Sigmoid colon (tissue), 6 donors: ENCODE measurements at regions not wholly inside any gene's neighbourhood (a gene's known extent, or its start where the extent isn't known, plus 50 kb on each side); places are given as distances from the start of the nearest gene placed in this dataset.

Experiments
- DNase-seq: peaks from one replicate; pipeline ENCODE4 v3.0.0-alpha.2; 2019
- H3K27ac ChIP-seq, 4 donors: fragments of 200-600 bp; sonication (generic); one replicate each; pipeline ENCODE4 v1.5.1; 2016 to 2019; ENCODE audit warnings: mild to moderate bottlenecking in 1 of 4
- H3K27me3 ChIP-seq, 3 donors: fragments of 200-600 bp; sonication (generic); one replicate each; pipeline ENCODE4 v1.5.1; 2019; ENCODE audit warnings: mild to moderate bottlenecking in 1 of 3
- H3K36me3 ChIP-seq, 4 donors: fragments of 200-600 bp; sonication (generic); one replicate each; pipeline ENCODE4 v1.5.1; 2016 to 2019
- H3K4me1 ChIP-seq, 4 donors: fragments of 200-600 bp; sonication (generic); one replicate each; pipeline ENCODE4 v1.5.1; 2017 to 2019
- H3K4me3 ChIP-seq, 4 donors: fragments of 200-600 bp; sonication (generic); one replicate each; pipeline ENCODE4 v1.5.1; 2017 to 2019; ENCODE audit warnings: mild to moderate bottlenecking in 2 of 4, moderate library complexity in 1 of 4
- H3K9me3 ChIP-seq, 4 donors: fragments of 200-600 bp in 3 of 4; sonication (generic) in 3 of 4; one replicate each; pipeline versions ENCODE4 v1.5.1 to v1.6.1; 2013 to 2019
- CTCF ChIP-seq, 4 experiments: fragments of 450-650 bp in 3 of 4; fragments of 200-600 bp in 1 of 4; IDR thresholded peaks; one replicate each; pipeline ENCODE4 v1.5.1; 2016 to 2019; ENCODE audit warnings: antibody characterized with exemption in 4 of 4, mild to moderate bottlenecking in 3 of 4, moderate library complexity in 2 of 4
- EP300 ChIP-seq, 4 donors: sonication (generic); formaldehyde crosslinking; IDR thresholded peaks; one replicate each; pipeline ENCODE4 v1.6.1; 2017; ENCODE audit warnings: antibody characterized with exemption in 4 of 4
- POLR2A ChIP-seq, 2 donors: fragments of 450-650 bp; IDR thresholded peaks; one replicate each; pipeline ENCODE4 v1.6.1; 2016; ENCODE audit warnings: antibody characterized with exemption in 2 of 2, mild to moderate bottlenecking in 2 of 2, moderate library complexity in 2 of 2
- POLR2AphosphoS5 ChIP-seq, 4 donors: sonication (generic); formaldehyde crosslinking; IDR thresholded peaks; one replicate each; pipeline ENCODE4 v1.6.1; 2017; ENCODE audit warnings: antibody characterized with exemption in 4 of 4
- WGBS, 2 donors: extraction: QIAGEN DNeasy Blood & Tissue Kit; methylation state at CpG; one replicate each; pipeline ENCODE4 v1.1.7; 2013; 5-methylcytosine and 5-hydroxymethylcytosine counted together
- intact Hi-C: fragments of 100-400 bp; cut with DNase I; formaldehyde crosslinking; loops from one replicate; pipeline ENCODE4 v1.15.1; 2023
- donor health status: healthy with polysubstance abuse.
- donor health status: healthy.

- H3K27me3 ChIP-seq = no peaks in the 10 kb centered on the region
- WGBS, 2 donors = 78 to 88% methylated on average over 5 of the region's 5 CpGs
- H3K27ac ChIP-seq = no peak overlapping the region
- no peak for TF ChIP-seq POLR2A (IDR thresholded peaks at IDR 0.05)
- no peak for DNase-seq
- H3K36me3 ChIP-seq = no peaks in the 10 kb centered on the region
- intact Hi-C loops = no loop called here
- H3K4me3 ChIP-seq = no peak overlapping the region
- no peaks in the 10 kb centered on the region for H3K9me3 ChIP-seq
- H3K4me1 ChIP-seq = no peaks in the 10 kb centered on the region
Observed at GRCh38 chr3:78025916-78026315, 986.0 kb downstream of the ROBO2 start.

GRCh38 chr3:78026318-78026828, 986.5 kb downstream of the ROBO2 start:
- H3K27ac ChIP-seq = no peak overlapping the region

GRCh38 chr3:78029775-78030174, 989.9 kb downstream of the ROBO2 start:
- H3K4me1 ChIP-seq = no peaks in the 10 kb centered on the region
- TF ChIP-seq EP300 (IDR thresholded peaks at IDR 0.05) (no peak), POLR2A (IDR thresholded peaks at IDR 0.05) (no peak)
- H3K27me3 ChIP-seq = no peaks in the 10 kb centered on the region
- no peak overlapping the region for H3K4me3 ChIP-seq
- 95 to 96% methylated on average over 39 of the region's 39 CpGs for WGBS, 2 donors
- intact Hi-C loops = no loop called here
- no peak overlapping the region for H3K27ac ChIP-seq
- no peak for DNase-seq
- H3K9me3 ChIP-seq = no peaks in the 10 kb centered on the region
- H3K36me3 ChIP-seq = no peaks in the 10 kb centered on the region

More at GRCh38 chr3:78026318-78026828, 986.5 kb downstream of the ROBO2 start:
- WGBS, 2 donors = 90 to 94% methylated on average over 1 of the region's 1 CpG
- Histone ChIP-seq H3K9me3 (no peaks in the 10 kb centered on the region), H3K27me3 (no peaks in the 10 kb centered on the region), H3K4me3 (no peak overlapping the region), H3K4me1 (no peaks in the 10 kb centered on the region), H3K36me3 (no peaks in the 10 kb centered on the region)
- no peak for TF ChIP-seq EP300 (IDR thresholded peaks at IDR 0.05)
- no peak for TF ChIP-seq POLR2AphosphoS5 (IDR thresholded peaks at IDR 0.05)
- no peak for TF ChIP-seq POLR2A (IDR thresholded peaks at IDR 0.05)
- no peak for TF ChIP-seq CTCF (IDR thresholded peaks at IDR 0.05)
- DNase-seq = no peak
- intact Hi-C loops = no loop called here

DNA sequence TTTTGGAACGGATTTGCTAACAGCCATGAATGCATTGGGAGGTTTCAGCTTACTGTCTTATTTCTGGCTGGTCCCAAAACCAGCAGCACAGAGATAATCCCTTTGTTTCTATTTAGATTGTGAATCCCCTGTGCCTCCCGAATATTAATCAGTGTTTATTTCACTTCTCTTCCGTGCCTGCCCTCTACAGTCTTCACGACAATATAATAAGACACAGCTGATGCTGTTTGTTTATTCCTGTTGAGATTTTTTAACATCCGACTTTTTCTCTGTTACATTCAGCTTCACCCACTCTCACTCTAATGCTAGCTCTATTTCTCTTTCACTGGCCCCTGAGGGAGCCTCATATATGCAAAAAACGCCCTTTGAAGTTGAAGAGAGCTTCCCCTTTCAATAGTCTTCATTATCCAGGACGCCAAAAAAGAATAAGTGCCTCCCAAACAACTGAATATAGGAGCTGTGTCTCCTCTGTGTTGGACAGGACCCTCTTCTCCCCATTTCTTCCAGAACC, 995.3 kb downstream of the ROBO2 start:
- Histone ChIP-seq H3K9me3 (no peaks in the 10 kb centered on the region), H3K4me3 (no peak overlapping the region), H3K27ac (no peak overlapping the region), H3K27me3 (no peaks in the 10 kb centered on the region), H3K4me1 (no peaks in the 10 kb centered on the region), H3K36me3 (no peaks in the 10 kb centered on the region)
- WGBS, 2 donors = 30 to 36% methylated on average over 7 of the region's 7 CpGs
- intact Hi-C loops = no loop called here
- DNase-seq = no peak
- TF ChIP-seq EP300 (IDR thresholded peaks at IDR 0.05) (no peak), CTCF (IDR thresholded peaks at IDR 0.05) (no peak), POLR2AphosphoS5 (IDR thresholded peaks at IDR 0.05) (no peak), POLR2A (IDR thresholded peaks at IDR 0.05) (no peak)

DNA sequence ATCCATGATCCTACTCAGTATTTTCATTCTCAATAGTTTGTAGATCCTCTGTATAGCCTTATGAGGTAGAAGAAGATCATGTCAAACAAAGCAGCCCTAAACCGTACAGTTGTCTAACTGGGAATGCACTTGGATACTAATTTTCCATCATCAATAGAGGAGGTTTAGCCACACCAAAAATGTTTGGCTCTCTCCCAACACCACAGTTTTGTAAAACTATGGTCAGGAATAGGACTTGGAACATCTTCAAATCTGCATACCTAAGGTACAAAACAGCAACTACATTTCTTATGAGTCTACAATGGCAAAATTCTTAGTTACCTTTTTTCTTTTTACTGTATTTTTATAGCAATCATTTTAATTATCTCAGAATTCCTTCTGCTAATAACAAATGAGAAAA, 1001.6 kb downstream of the ROBO2 start:
- 84 to 89% methylated on average over 1 of the region's 1 CpG for WGBS, 2 donors
- Histone ChIP-seq H3K36me3 (no peaks in the 10 kb centered on the region), H3K27ac (no peak overlapping the region), H3K27me3 (no peaks in the 10 kb centered on the region), H3K4me1 (no peaks in the 10 kb centered on the region), H3K9me3 (no peaks in the 10 kb centered on the region), H3K4me3 (no peak overlapping the region)
- no peak for DNase-seq
- TF ChIP-seq CTCF (IDR thresholded peaks at IDR 0.05) (no peak), POLR2AphosphoS5 (IDR thresholded peaks at IDR 0.05) (no peak), POLR2A (IDR thresholded peaks at IDR 0.05) (no peak), EP300 (IDR thresholded peaks at IDR 0.05) (no peak)
- intact Hi-C loops = no loop called here

DNA sequence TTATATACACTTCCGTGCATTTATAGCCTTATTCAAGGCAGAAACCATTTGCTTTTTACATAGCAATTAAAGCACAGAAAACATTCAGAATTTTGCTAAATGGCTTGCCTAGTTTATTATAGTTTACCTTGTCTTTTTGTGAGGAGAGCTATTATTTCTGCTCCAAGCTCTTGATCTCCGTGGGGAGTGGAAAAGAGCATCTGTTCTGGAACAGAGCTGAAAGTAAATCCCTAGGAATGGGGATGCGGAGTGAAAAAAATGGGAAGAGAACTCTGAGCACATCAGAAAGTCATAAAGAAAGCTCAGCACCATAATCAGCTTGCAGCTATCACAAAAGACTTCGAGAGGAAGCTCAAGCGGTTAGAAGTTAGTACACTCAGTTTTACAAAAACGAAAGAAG, 1006.7 kb downstream of the ROBO2 start:
- Histone ChIP-seq H3K27me3 (no peaks in the 10 kb centered on the region), H3K36me3 (no peaks in the 10 kb centered on the region), H3K9me3 (no peaks in the 10 kb centered on the region), H3K27ac (no peak overlapping the region), H3K4me1 (no peaks in the 10 kb centered on the region), H3K4me3 (no peak overlapping the region)
- intact Hi-C loops = no loop called here
- no peak for DNase-seq
- WGBS, 2 donors = 81 to 85% methylated on average over 6 of the region's 6 CpGs
- no peak for TF ChIP-seq POLR2AphosphoS5 (IDR thresholded peaks at IDR 0.05)
- no peak for TF ChIP-seq POLR2A (IDR thresholded peaks at IDR 0.05)
- TF ChIP-seq CTCF (IDR thresholded peaks at IDR 0.05) = no peak
- TF ChIP-seq EP300 (IDR thresholded peaks at IDR 0.05) = no peak
